Keratinocyte (primary cell): ENCODE measurements at regions not wholly inside any gene's neighbourhood (a gene's known extent, or its start where the extent isn't known, plus 50 kb on each side); places are given as distances from the start of the nearest gene placed in this dataset.

Experiments used
- DNase-seq: peaks from one replicate; pipeline ENCODE4 v3.0.0-alpha.2; 2011; ENCODE audit warnings: low read depth, missing footprints, low spot score
- FAIRE-seq: peaks from 2 replicates; lab custom pipeline; 2011; peaks lifted over from hg19 to GRCh38; lab: Jason Lieb, UNC
- H2AFZ ChIP-seq: 2 replicates; pipeline ENCODE4 v1.6.0; 2012; ENCODE audit warnings: low read length, control low read depth, inconsistent platforms; ENCODE audit not compliant: control insufficient read depth
- H3K27ac ChIP-seq: 2 replicates; pipeline ENCODE4 v1.5.1; 2011; ENCODE audit warnings: low read length; ENCODE audit not compliant: control insufficient read depth, insufficient read depth
- H3K27me3 ChIP-seq: 3 replicates; pipeline ENCODE4 v1.6.0; 2011; ENCODE audit warnings: low read length; ENCODE audit not compliant: control insufficient read depth, insufficient read depth; ENCODE audit errors: extremely low read depth
- H3K36me3 ChIP-seq, 2 experiments: 2 replicates in 1 of 2; 3 replicates in 1 of 2; pipeline ENCODE4 v1.5.1; 2011; ENCODE audit warnings: low read length in 2 of 2, mild to moderate bottlenecking in 1 of 2; ENCODE audit not compliant: control insufficient read depth in 2 of 2, insufficient read depth in 2 of 2; ENCODE audit errors: extremely low read depth in 1 of 2
- H3K4me1 ChIP-seq: 3 replicates; pipeline ENCODE4 v1.5.1; 2011; ENCODE audit warnings: low read length; ENCODE audit not compliant: control insufficient read depth, insufficient read depth; ENCODE audit errors: extremely low read depth
- H3K4me2 ChIP-seq: 3 replicates; pipeline ENCODE4 v1.6.0; 2011; ENCODE audit warnings: low read depth, low read length; ENCODE audit not compliant: control insufficient read depth, insufficient read depth; ENCODE audit errors: extremely low read depth
- H3K4me3 ChIP-seq, 3 experiments: fragments of 200-600 bp in 1 of 3; sonication (generic) in 1 of 3; 2 replicates in 2 of 3; 3 replicates in 1 of 3; pipeline ENCODE4 v1.5.1; 2011 to 2016; ENCODE audit warnings: low read length in 3 of 3, mild to moderate bottlenecking in 3 of 3, control low read depth in 2 of 3, inconsistent platforms in 1 of 3, low read depth in 1 of 3, mixed read lengths in 1 of 3, mixed run types in 1 of 3, moderate library complexity in 1 of 3; ENCODE audit not compliant: control insufficient read depth in 2 of 3, insufficient read depth in 2 of 3; ENCODE audit errors: extremely low read depth in 1 of 3
- H3K79me2 ChIP-seq: 2 replicates; pipeline ENCODE4 v1.6.0; 2012; ENCODE audit warnings: low read length; ENCODE audit not compliant: control insufficient read depth, insufficient read depth
- H3K9ac ChIP-seq: 3 replicates; pipeline ENCODE4 v1.6.0; 2011; ENCODE audit warnings: low read length; ENCODE audit not compliant: control insufficient read depth, insufficient read depth; ENCODE audit errors: extremely low read depth
- H3K9me1 ChIP-seq: 3 replicates; pipeline ENCODE4 v1.6.0; 2011; ENCODE audit warnings: low read length; ENCODE audit not compliant: control insufficient read depth, insufficient read depth; ENCODE audit errors: extremely low read depth
- H3K9me3 ChIP-seq: 2 replicates; pipeline ENCODE4 v1.5.1; 2012; ENCODE audit warnings: low read depth, low read length; ENCODE audit not compliant: control insufficient read depth
- H4K20me1 ChIP-seq: 3 replicates; pipeline ENCODE4 v1.6.0; 2011; ENCODE audit warnings: low read length; ENCODE audit not compliant: control insufficient read depth, insufficient read depth; ENCODE audit errors: extremely low read depth
- EZH2 ChIP-seq: IDR thresholded peaks from one replicate; pipeline ENCODE4 v1.6.1; 2012; ENCODE audit warnings: inconsistent platforms, mild to moderate bottlenecking, low read length, moderate library complexity
- dilution Hi-C: fragments of 300-500 bp; cut with MboI; formaldehyde crosslinking; loops from one replicate; pipeline ENCODE4 v1.7.0; 2020; ENCODE audit warnings: low sequenced_read_pairs; ENCODE audit not compliant: extremely low pct_ligation_motif_present
- TF ChIP-seq, protein P1 (sequence below), 3 experiments: IDR thresholded peaks in 1 of 3; conservative IDR thresholded peaks in 1 of 3; optimal IDR thresholded peaks in 1 of 3; 2 replicates in 2 of 3; 3 replicates in 1 of 3; pipeline versions ENCODE3 to v1.5.1; 2011; ENCODE audit warnings: low read length in 3 of 3, mild to moderate bottlenecking in 3 of 3, moderate library complexity in 2 of 3, control low read depth in 1 of 3, inconsistent platforms in 1 of 3; ENCODE audit not compliant: insufficient read depth in 2 of 3; ENCODE audit errors: extremely low read depth in 1 of 3

DNA sequence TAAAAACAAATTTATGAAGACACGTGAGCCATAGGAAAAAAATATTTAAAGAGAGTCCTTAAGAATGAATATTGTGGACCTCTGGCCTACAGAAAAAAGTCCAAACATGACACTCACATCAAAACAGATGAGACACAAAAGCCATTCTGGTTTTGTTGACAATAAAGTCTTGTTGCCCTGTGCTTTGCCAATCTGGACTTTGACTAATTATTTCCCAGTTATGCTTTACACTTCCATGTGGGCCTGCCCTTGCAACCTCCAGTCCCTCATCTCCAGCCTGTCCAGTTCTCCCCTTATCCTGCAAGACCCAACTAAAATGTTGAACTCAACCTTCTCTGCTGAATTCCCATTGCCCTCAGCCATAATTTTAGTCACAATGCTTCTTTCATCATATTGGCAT lies 184.5 kb upstream of the SERP2 start:
- no peaks in the 10 kb centered on the region for H4K20me1 ChIP-seq
- no peaks in the 10 kb centered on the region for H3K9me1 ChIP-seq
- H3K4me2 ChIP-seq, result no peak overlapping the region
- no peak overlapping the region for H2AFZ ChIP-seq
- dilution Hi-C loops, result no loop called here
- no peaks in the 10 kb centered on the region for H3K36me3 ChIP-seq
- TF ChIP-seq, protein P1, sequence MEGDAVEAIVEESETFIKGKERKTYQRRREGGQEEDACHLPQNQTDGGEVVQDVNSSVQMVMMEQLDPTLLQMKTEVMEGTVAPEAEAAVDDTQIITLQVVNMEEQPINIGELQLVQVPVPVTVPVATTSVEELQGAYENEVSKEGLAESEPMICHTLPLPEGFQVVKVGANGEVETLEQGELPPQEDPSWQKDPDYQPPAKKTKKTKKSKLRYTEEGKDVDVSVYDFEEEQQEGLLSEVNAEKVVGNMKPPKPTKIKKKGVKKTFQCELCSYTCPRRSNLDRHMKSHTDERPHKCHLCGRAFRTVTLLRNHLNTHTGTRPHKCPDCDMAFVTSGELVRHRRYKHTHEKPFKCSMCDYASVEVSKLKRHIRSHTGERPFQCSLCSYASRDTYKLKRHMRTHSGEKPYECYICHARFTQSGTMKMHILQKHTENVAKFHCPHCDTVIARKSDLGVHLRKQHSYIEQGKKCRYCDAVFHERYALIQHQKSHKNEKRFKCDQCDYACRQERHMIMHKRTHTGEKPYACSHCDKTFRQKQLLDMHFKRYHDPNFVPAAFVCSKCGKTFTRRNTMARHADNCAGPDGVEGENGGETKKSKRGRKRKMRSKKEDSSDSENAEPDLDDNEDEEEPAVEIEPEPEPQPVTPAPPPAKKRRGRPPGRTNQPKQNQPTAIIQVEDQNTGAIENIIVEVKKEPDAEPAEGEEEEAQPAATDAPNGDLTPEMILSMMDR (optimal IDR thresholded peaks at IDR 0.05 in 1 of 3, IDR thresholded peaks at IDR 0.05 in 1 of 3, conservative IDR thresholded peaks at IDR 0.05 in 1 of 3; ENCODE audit: extremely low read depth in 1 of 3, insufficient read depth in 2 of 3, low read length in 3 of 3), result no peak
- TF ChIP-seq EZH2, result no peak
- peaks cover 18% of the 10 kb centered on the region for H3K4me1 ChIP-seq
- no peak overlapping the region for H3K4me3 ChIP-seq
- DNase-seq (no peak), FAIRE-seq (no peak)
- H3K27me3 ChIP-seq, result no peaks in the 10 kb centered on the region
- H3K79me2 ChIP-seq, result no peaks in the 10 kb centered on the region
- no peaks in the 10 kb centered on the region for H3K9me3 ChIP-seq
- peak overlapping the region; percentile 75 for H3K27ac ChIP-seq
- no peak overlapping the region for H3K9ac ChIP-seq

- TF ChIP-seq, protein P1 (optimal IDR thresholded peaks at IDR 0.05 in 1 of 3, IDR thresholded peaks at IDR 0.05 in 1 of 3, conservative IDR thresholded peaks at IDR 0.05 in 1 of 3; ENCODE audit: extremely low read depth in 1 of 3, insufficient read depth in 2 of 3, low read length in 3 of 3), result no peak
- no peak for TF ChIP-seq EZH2
- FAIRE-seq (no peak), DNase-seq (no peak)
- Histone ChIP-seq H3K4me1 (peaks cover 18% of the 10 kb centered on the region), H3K27me3 (no peaks in the 10 kb centered on the region), H3K9ac (no peak overlapping the region), H3K27ac (no peak overlapping the region), H3K4me3 (no peak overlapping the region), H3K9me3 (no peaks in the 10 kb centered on the region), H3K79me2 (no peaks in the 10 kb centered on the region), H4K20me1 (no peaks in the 10 kb centered on the region), H2AFZ (no peak overlapping the region), H3K9me1 (no peaks in the 10 kb centered on the region), H3K36me3 (no peaks in the 10 kb centered on the region), H3K4me2 (no peak overlapping the region)
- dilution Hi-C loops, result no loop called here
Measured at GRCh38 chr13:44191103-44191502, 182.5 kb upstream of the SERP2 start.
